ENCODE measurements at regions not wholly inside any gene's neighbourhood (a gene's known extent, or its start where the extent isn't known, plus 50 kb on each side); places are given as distances from the start of the nearest gene placed in this dataset.

GRCh38 chr2:145975406-145975805 lies 1455.5 kb upstream of the ZEB2 start:
- ChIA-PET POLR2A (interaction anchor here (0.7 kb wide), 1 partner anchor 1790 kb away, joined by 3 read pairs; no protein-coding TSS in a partner anchor), CTCF (no interaction called here)
- intact Hi-C loops (cut with micrococcal nuclease), result no loop called here
- TF ChIP-seq CTCF (IDR thresholded peaks at IDR 0.05; ENCODE audit: unreplicated experiment), result no peak
- BruUV-seq (replicated peaks), result no TSS peak
- Mint-ChIP-seq H3K27ac (ENCODE audit: low read depth, unreplicated experiment) (no peak overlapping the region), H3K4me1 (ENCODE audit: insufficient read depth, unreplicated experiment) (no peaks in the 10 kb centered on the region), H3K27me3 (ENCODE audit: insufficient read depth, unreplicated experiment) (no peaks in the 10 kb centered on the region), H3K4me3 (ENCODE audit: unreplicated experiment) (no peak overlapping the region), H3K9me3 (ENCODE audit: unreplicated experiment) (no peaks in the 10 kb centered on the region), H3K36me3 (ENCODE audit: insufficient read depth, unreplicated experiment) (no peaks in the 10 kb centered on the region)
- no peak for DNase-seq (ENCODE audit: unreplicated experiment)

- intact Hi-C loops (cut with micrococcal nuclease), result no loop called here
- H3K4me3 Mint-ChIP-seq (ENCODE audit: unreplicated experiment), result no peak overlapping the region
- TF ChIP-seq CTCF (IDR thresholded peaks at IDR 0.05; ENCODE audit: unreplicated experiment), result no peak
- BruUV-seq (replicated peaks), result no TSS peak
- no peaks in the 10 kb centered on the region for H3K27me3 Mint-ChIP-seq (ENCODE audit: insufficient read depth, unreplicated experiment)
- H3K27ac Mint-ChIP-seq (ENCODE audit: low read depth, unreplicated experiment), result no peak overlapping the region
- peaks cover 13% of the 10 kb centered on the region for H3K9me3 Mint-ChIP-seq (ENCODE audit: unreplicated experiment)
- no peaks in the 10 kb centered on the region for H3K4me1 Mint-ChIP-seq (ENCODE audit: insufficient read depth, unreplicated experiment)
- POLR2A ChIA-PET, result no interaction called here
- DNase-seq (ENCODE audit: unreplicated experiment), result no peak
- no peaks in the 10 kb centered on the region for H3K36me3 Mint-ChIP-seq (ENCODE audit: insufficient read depth, unreplicated experiment)
- CTCF ChIA-PET, result no interaction called here
These were observed 1441.9 kb upstream of the ZEB2 start for GRCh38 chr2:145961846-145962245.

GRCh38 chr2:145960479-145961163 lies 1440.7 kb upstream of the ZEB2 start:
- Mint-ChIP-seq H3K4me1 (ENCODE audit: insufficient read depth, unreplicated experiment) (no peaks in the 10 kb centered on the region), H3K36me3 (ENCODE audit: insufficient read depth, unreplicated experiment) (peaks cover 6% of the 10 kb centered on the region), H3K9me3 (ENCODE audit: unreplicated experiment) (peaks cover 22% of the 10 kb centered on the region), H3K27ac (ENCODE audit: low read depth, unreplicated experiment) (no peak overlapping the region), H3K27me3 (ENCODE audit: insufficient read depth, unreplicated experiment) (no peaks in the 10 kb centered on the region), H3K4me3 (ENCODE audit: unreplicated experiment) (no peak overlapping the region)
- no peak for TF ChIP-seq CTCF (IDR thresholded peaks at IDR 0.05; ENCODE audit: unreplicated experiment)
- ChIA-PET POLR2A (interaction anchor here (0.5 kb wide), 1 partner anchor 100 kb away, joined by 4 read pairs; no protein-coding TSS in a partner anchor), CTCF (no interaction called here)
- BruUV-seq (replicated peaks), result no TSS peak
- intact Hi-C loops (cut with micrococcal nuclease), result no loop called here
- no peak for DNase-seq (ENCODE audit: unreplicated experiment)

GRCh38 chr2:145958611-145959010 lies 1438.7 kb upstream of the ZEB2 start:
- TF ChIP-seq CTCF (IDR thresholded peaks at IDR 0.05; ENCODE audit: unreplicated experiment), result no peak
- Mint-ChIP-seq H3K27ac (ENCODE audit: low read depth, unreplicated experiment) (no peak overlapping the region), H3K4me1 (ENCODE audit: insufficient read depth, unreplicated experiment) (no peaks in the 10 kb centered on the region), H3K36me3 (ENCODE audit: insufficient read depth, unreplicated experiment) (peaks cover 6% of the 10 kb centered on the region), H3K27me3 (ENCODE audit: insufficient read depth, unreplicated experiment) (no peaks in the 10 kb centered on the region), H3K9me3 (ENCODE audit: unreplicated experiment) (peaks cover 26% of the 10 kb centered on the region), H3K4me3 (ENCODE audit: unreplicated experiment) (no peak overlapping the region)
- DNase-seq (ENCODE audit: unreplicated experiment), result no peak
- POLR2A ChIA-PET, result no interaction called here
- no TSS peak for BruUV-seq (replicated peaks)
- CTCF ChIA-PET, result no interaction called here
- intact Hi-C loops (cut with micrococcal nuclease), result no loop called here

All from MCF 10A (cell line).